ENCODE measurements at regions not wholly inside any gene's neighbourhood (a gene's known extent, or its start where the extent isn't known, plus 50 kb on each side); places are given as distances from the start of the nearest gene placed in this dataset.
A peak's percentile ranks its signal among the peaks of the same experiment; 100 is the strongest.

DNA sequence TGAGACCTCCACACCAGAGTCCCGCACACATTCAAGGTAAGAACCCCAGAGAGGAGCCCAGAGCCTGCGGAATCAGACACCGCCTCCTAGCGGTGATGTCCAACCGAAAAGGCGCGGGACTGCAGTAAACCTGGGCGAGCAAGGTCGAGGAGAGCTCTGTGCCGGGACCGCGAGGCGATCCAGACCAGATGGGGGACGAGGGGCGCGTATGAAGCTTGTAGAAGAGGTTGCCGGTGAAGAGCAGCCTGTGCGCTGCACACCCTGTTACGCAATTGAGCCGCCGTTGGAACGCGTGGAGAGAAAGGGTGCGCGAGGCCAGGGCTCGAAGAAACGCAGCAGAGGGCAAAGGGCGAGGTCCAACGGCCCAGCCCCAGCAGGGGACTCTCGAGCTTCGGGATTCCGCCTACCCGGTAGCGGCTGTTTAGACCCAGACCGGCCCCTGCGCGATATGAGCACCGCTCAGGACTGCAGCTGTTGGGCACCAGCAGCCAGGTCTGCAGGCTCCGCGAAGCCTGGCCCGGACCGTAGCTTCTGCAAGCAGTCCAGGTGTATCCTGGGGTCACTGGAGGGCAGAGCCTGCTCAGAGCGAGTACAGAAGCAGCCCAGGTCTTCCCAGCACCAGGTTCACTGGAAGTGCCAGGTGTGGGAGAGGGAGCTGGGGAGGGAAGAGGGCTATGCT is 65.9 kb upstream of the ZNF599 start:
- no peak for DNase-seq
- 10 to 27% methylated on average over 27 to 28 of the region's 43 CpGs for WGBS, 2 donors
- Histone ChIP-seq H3K4me1 (peaks cover 0 to 19% (median 3%) of the 10 kb centered on the region in 3 donors), H3K4me3 (peak overlapping the region in 3 of 4 donors; percentile 7 to 52 (median 17)), H3K36me3 (no peaks in the 10 kb centered on the region), H3K9me3 (no peaks in the 10 kb centered on the region), H3K27ac (peak overlapping the region in 2 of 4 donors; percentile 69 to 72), H3K27me3 (peaks cover 0 to 25% (median 0%) of the 10 kb centered on the region in 4 donors)
- TF ChIP-seq, protein P1, sequence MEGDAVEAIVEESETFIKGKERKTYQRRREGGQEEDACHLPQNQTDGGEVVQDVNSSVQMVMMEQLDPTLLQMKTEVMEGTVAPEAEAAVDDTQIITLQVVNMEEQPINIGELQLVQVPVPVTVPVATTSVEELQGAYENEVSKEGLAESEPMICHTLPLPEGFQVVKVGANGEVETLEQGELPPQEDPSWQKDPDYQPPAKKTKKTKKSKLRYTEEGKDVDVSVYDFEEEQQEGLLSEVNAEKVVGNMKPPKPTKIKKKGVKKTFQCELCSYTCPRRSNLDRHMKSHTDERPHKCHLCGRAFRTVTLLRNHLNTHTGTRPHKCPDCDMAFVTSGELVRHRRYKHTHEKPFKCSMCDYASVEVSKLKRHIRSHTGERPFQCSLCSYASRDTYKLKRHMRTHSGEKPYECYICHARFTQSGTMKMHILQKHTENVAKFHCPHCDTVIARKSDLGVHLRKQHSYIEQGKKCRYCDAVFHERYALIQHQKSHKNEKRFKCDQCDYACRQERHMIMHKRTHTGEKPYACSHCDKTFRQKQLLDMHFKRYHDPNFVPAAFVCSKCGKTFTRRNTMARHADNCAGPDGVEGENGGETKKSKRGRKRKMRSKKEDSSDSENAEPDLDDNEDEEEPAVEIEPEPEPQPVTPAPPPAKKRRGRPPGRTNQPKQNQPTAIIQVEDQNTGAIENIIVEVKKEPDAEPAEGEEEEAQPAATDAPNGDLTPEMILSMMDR (IDR thresholded peaks at IDR 0.05) = peak in 2 of 6 experiments; percentile 2 to 29
- no peak for TF ChIP-seq POLR2A (IDR thresholded peaks at IDR 0.05)
- intact Hi-C loops (cut with DNase I) = no loop called here

DNA sequence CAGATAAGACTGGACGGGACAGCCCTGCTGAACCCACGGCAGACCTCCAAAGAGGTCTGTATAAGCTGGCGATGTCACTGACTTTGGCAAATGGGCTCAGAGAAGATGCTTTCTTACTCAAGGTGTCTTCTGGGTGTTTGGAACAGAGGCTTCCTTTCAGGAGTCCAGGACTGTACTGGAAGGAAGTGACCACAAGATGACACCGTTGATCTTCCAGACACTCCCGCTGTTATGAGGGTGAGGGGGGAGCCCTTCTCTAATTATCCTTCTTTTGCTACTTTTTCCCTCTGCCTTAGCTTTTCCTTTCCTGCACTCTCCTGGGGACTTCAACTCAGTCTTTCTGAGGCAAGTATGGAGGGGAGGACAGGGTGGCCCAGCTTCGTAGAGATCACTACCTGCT is 65.2 kb upstream of the ZNF599 start:
- peak overlapping the region; percentile 27 to 72 (median 56) for H3K27ac ChIP-seq
- TF ChIP-seq, protein P1 (IDR thresholded peaks at IDR 0.05) = peak in 1 of 6 experiments; percentile 6
- TF ChIP-seq POLR2A (IDR thresholded peaks at IDR 0.05) = no peak
- 69 to 75% methylated on average over 5 to 6 of the region's 6 CpGs for WGBS, 2 donors

DNA sequence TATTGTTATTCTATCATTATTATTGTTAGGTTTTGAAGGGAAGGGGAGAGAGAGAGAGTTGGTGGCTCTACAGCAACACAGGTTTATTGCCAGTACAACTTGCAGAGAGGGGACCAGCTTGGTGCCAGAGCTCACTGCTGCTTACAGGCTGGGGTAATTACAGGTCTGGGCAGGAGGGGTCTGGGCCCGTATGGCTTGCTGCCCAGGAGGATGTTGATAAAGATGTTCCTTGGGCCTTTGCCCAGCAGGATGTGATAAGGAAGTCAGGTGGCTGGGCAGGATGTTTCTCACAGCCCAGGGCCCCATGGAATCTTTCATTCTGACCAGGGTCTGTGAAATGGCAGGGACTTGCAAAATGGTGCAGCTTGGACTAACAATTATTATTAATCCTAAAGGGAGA is 64.2 kb upstream of the ZNF599 start:
- Histone ChIP-seq H3K27me3 (peaks cover 0 to 25% (median 0%) of the 10 kb centered on the region in 4 donors), H3K4me3 (no peak overlapping the region), H3K27ac (peak overlapping the region in 3 of 4 donors; percentile 42 to 72 (median 69)), H3K4me1 (peaks cover 0 to 19% (median 3%) of the 10 kb centered on the region in 3 donors), H3K36me3 (no peaks in the 10 kb centered on the region), H3K9me3 (no peaks in the 10 kb centered on the region)
- WGBS, 2 donors = 10 to 11% methylated on average over 1 of the region's 1 CpG
- DNase-seq = no peak
- intact Hi-C loops (cut with DNase I) = no loop called here
- TF ChIP-seq, protein P1 (IDR thresholded peaks at IDR 0.05) = no peak
- TF ChIP-seq POLR2A (IDR thresholded peaks at IDR 0.05) = no peak

More for the DNA sequence above, 65.2 kb upstream of the ZNF599 start:
- no peak for DNase-seq
- H3K4me1 ChIP-seq = peaks cover 0 to 19% (median 3%) of the 10 kb centered on the region in 3 donors
- no peaks in the 10 kb centered on the region for H3K9me3 ChIP-seq
- intact Hi-C loops (cut with DNase I) = no loop called here
- peak overlapping the region in 2 of 4 donors; percentile 7 to 52 for H3K4me3 ChIP-seq
- H3K27me3 ChIP-seq = peaks cover 0 to 25% (median 0%) of the 10 kb centered on the region in 4 donors
- no peaks in the 10 kb centered on the region for H3K36me3 ChIP-seq

DNA sequence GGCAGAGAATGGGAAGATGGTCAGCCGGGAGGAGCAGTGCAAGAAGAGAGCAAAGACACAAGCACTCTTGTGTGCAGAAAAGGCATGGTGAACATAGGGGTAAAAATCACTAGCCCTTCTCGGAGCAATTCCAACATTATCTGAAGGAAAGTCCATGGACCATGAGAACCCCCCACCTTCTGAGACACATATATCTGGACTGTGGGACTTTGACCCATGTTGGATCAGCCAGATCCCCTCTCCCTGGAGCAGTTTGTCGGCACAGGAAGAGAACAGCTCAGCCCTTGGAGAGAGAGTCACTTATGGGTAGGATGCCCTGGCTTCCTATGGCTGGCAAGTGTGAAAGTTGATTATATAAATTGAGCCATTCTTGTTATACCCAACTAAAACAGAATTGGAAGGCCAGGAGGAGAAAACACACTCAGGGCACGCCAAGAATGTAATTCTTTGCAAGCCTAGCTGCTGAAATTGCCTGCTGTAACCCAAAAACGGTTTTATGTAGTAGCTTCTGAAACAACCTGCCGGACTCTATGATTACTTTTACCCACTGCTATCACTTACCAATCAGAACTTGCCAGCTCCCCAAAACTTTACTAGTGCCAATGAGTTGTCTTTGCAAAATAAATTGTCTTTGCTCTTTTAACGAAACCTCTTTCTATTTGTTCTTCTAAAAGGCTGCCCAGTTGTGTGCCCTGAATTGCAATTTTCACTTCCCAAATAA is 62.8 kb upstream of the ZNF599 start:
- intact Hi-C loops (cut with DNase I) = no loop called here
- H3K4me1 ChIP-seq = peaks cover 0 to 19% (median 3%) of the 10 kb centered on the region in 3 donors
- DNase-seq = no peak
- no peak overlapping the region for H3K27ac ChIP-seq
- TF ChIP-seq, protein P1 (IDR thresholded peaks at IDR 0.05) = no peak
- TF ChIP-seq POLR2A (IDR thresholded peaks at IDR 0.05) = no peak
- peaks cover 0 to 25% (median 0%) of the 10 kb centered on the region in 4 donors for H3K27me3 ChIP-seq
- no peaks in the 10 kb centered on the region for H3K9me3 ChIP-seq
- no peak overlapping the region for H3K4me3 ChIP-seq
- WGBS, 2 donors = 79 to 81% methylated on average over 6 to 7 of the region's 7 CpGs
- H3K36me3 ChIP-seq = no peaks in the 10 kb centered on the region

Data from esophagus squamous epithelium (tissue), 5 donors.